ENCODE measurements at regions not wholly inside any gene's neighbourhood (a gene's known extent, or its start where the extent isn't known, plus 50 kb on each side); places are given as distances from the start of the nearest gene placed in this dataset.

DNA sequence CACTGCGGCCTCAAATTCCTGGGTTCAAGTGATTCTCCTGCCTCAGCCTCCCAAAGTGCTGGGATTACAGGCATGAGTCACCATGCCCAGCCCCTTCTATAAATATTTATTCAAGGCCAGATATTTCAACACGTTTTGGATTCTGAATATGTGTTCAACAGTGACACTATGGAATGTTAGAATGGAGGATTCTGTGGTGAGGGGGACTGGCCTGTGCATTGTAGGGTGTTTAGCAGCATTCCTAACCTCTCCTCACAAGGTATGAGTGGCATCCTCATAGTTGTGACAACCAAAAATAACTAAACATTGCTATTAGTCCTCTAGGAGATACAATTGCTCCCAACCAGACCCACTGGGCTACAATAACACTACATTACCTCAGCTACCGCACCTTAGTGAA lies 104.0 kb upstream of the ATP10A start:
- Histone ChIP-seq H3K79me2 (ENCODE audit: control insufficient read depth, insufficient read depth, low read length) (no peaks in the 10 kb centered on the region), H3K56ac (ENCODE audit: low read length) (no peak overlapping the region), H2BK5ac (ENCODE audit: low read length) (no peak overlapping the region), H4K8ac (ENCODE audit: low read depth, low read length) (no peak overlapping the region), H3K27ac (ENCODE audit: low read depth, low read length) (no peak overlapping the region), H3K4ac (ENCODE audit: low read depth, low read length) (no peak overlapping the region), H3K36me3 (ENCODE audit: control insufficient read depth, insufficient read depth, low read length) (no peaks in the 10 kb centered on the region), H3K4me2 (ENCODE audit: low read length) (no peak overlapping the region), H3K79me1 (ENCODE audit: low read length) (no peaks in the 10 kb centered on the region), H3K18ac (ENCODE audit: low read length) (no peak overlapping the region), H3K23ac (ENCODE audit: low read length) (no peak overlapping the region), H2BK120ac (ENCODE audit: low read depth, low read length) (no peak overlapping the region), H3K4me3 (ENCODE audit: low read length) (no peak overlapping the region), H2AK5ac (ENCODE audit: low read length) (no peak overlapping the region), H2BK15ac (replicated peaks; ENCODE audit: low read depth) (no peak overlapping the region), H3K9ac (ENCODE audit: low read length) (no peak overlapping the region), H4K5ac (ENCODE audit: low read length) (no peak overlapping the region), H3K4me1 (ENCODE audit: control insufficient read depth, low read depth, low read length) (no peaks in the 10 kb centered on the region), H3K27me3 (ENCODE audit: insufficient read depth, low read length, poor library complexity) (no peaks in the 10 kb centered on the region)
- DNase-seq = no peak
- WGBS (ENCODE audit: extremely low coverage, insufficient coverage, low lambda C conversion rate) = no CpG with 5 or more reads among the region's 3 CpGs

GRCh38 chr15:25965326-25965725 lies 102.2 kb upstream of the ATP10A start:
- no peaks in the 10 kb centered on the region for H3K27me3 ChIP-seq (ENCODE audit: insufficient read depth, low read length, poor library complexity)
- H3K23ac ChIP-seq (ENCODE audit: low read length) = no peak overlapping the region
- no peaks in the 10 kb centered on the region for H3K4me1 ChIP-seq (ENCODE audit: control insufficient read depth, low read depth, low read length)
- no peaks in the 10 kb centered on the region for H3K79me1 ChIP-seq (ENCODE audit: low read length)
- no peak overlapping the region for H4K5ac ChIP-seq (ENCODE audit: low read length)
- no CpG with 5 or more reads among the region's 5 CpGs for WGBS (ENCODE audit: extremely low coverage, insufficient coverage, low lambda C conversion rate)
- no peak for DNase-seq
- no peak overlapping the region for H3K56ac ChIP-seq (ENCODE audit: low read length)
- no peak overlapping the region for H2BK15ac ChIP-seq (replicated peaks; ENCODE audit: low read depth)
- no peak overlapping the region for H4K8ac ChIP-seq (ENCODE audit: low read depth, low read length)
- H3K9ac ChIP-seq (ENCODE audit: low read length) = no peak overlapping the region
- no peak overlapping the region for H3K4ac ChIP-seq (ENCODE audit: low read depth, low read length)
- no peak overlapping the region for H3K18ac ChIP-seq (ENCODE audit: low read length)
- no peak overlapping the region for H2BK5ac ChIP-seq (ENCODE audit: low read length)
- H3K79me2 ChIP-seq (ENCODE audit: control insufficient read depth, insufficient read depth, low read length) = no peaks in the 10 kb centered on the region
- no peak overlapping the region for H2AK5ac ChIP-seq (ENCODE audit: low read length)
- no peak overlapping the region for H3K27ac ChIP-seq (ENCODE audit: low read depth, low read length)
- H2BK120ac ChIP-seq (ENCODE audit: low read depth, low read length) = no peak overlapping the region
- no peaks in the 10 kb centered on the region for H3K36me3 ChIP-seq (ENCODE audit: control insufficient read depth, insufficient read depth, low read length)
- H3K4me3 ChIP-seq (ENCODE audit: low read length) = no peak overlapping the region
- no peak overlapping the region for H3K4me2 ChIP-seq (ENCODE audit: low read length)

GRCh38 chr15:25960273-25960672 lies 97.1 kb upstream of the ATP10A start:
- H3K27ac ChIP-seq (ENCODE audit: low read depth, low read length) = no peak overlapping the region
- no peak overlapping the region for H2BK15ac ChIP-seq (replicated peaks; ENCODE audit: low read depth)
- H2AK5ac ChIP-seq (ENCODE audit: low read length) = no peak overlapping the region
- no peaks in the 10 kb centered on the region for H3K79me1 ChIP-seq (ENCODE audit: low read length)
- H3K56ac ChIP-seq (ENCODE audit: low read length) = no peak overlapping the region
- WGBS (ENCODE audit: extremely low coverage, insufficient coverage, low lambda C conversion rate) = no CpG with 5 or more reads among the region's 5 CpGs
- no peak overlapping the region for H3K18ac ChIP-seq (ENCODE audit: low read length)
- H2BK120ac ChIP-seq (ENCODE audit: low read depth, low read length) = no peak overlapping the region
- no peaks in the 10 kb centered on the region for H3K4me1 ChIP-seq (ENCODE audit: control insufficient read depth, low read depth, low read length)
- no peak overlapping the region for H3K4me3 ChIP-seq (ENCODE audit: low read length)
- H3K4ac ChIP-seq (ENCODE audit: low read depth, low read length) = no peak overlapping the region
- H3K79me2 ChIP-seq (ENCODE audit: control insufficient read depth, insufficient read depth, low read length) = no peaks in the 10 kb centered on the region
- no peak overlapping the region for H3K4me2 ChIP-seq (ENCODE audit: low read length)
- no peak overlapping the region for H2BK5ac ChIP-seq (ENCODE audit: low read length)
- no peak overlapping the region for H3K23ac ChIP-seq (ENCODE audit: low read length)
- H3K36me3 ChIP-seq (ENCODE audit: control insufficient read depth, insufficient read depth, low read length) = no peaks in the 10 kb centered on the region
- H3K27me3 ChIP-seq (ENCODE audit: insufficient read depth, low read length, poor library complexity) = no peaks in the 10 kb centered on the region
- no peak for DNase-seq
- no peak overlapping the region for H4K5ac ChIP-seq (ENCODE audit: low read length)
- H4K8ac ChIP-seq (ENCODE audit: low read depth, low read length) = no peak overlapping the region
- H3K9ac ChIP-seq (ENCODE audit: low read length) = no peak overlapping the region

- Histone ChIP-seq H3K79me2 (ENCODE audit: control insufficient read depth, insufficient read depth, low read length) (no peaks in the 10 kb centered on the region), H3K4ac (ENCODE audit: low read depth, low read length) (no peak overlapping the region), H3K18ac (ENCODE audit: low read length) (no peak overlapping the region), H3K79me1 (ENCODE audit: low read length) (no peaks in the 10 kb centered on the region), H4K5ac (ENCODE audit: low read length) (no peak overlapping the region), H3K27me3 (ENCODE audit: insufficient read depth, low read length, poor library complexity) (no peaks in the 10 kb centered on the region), H3K23ac (ENCODE audit: low read length) (no peak overlapping the region), H3K36me3 (ENCODE audit: control insufficient read depth, insufficient read depth, low read length) (no peaks in the 10 kb centered on the region), H3K27ac (ENCODE audit: low read depth, low read length) (no peak overlapping the region), H2BK120ac (ENCODE audit: low read depth, low read length) (no peak overlapping the region), H3K56ac (ENCODE audit: low read length) (no peak overlapping the region), H4K8ac (ENCODE audit: low read depth, low read length) (no peak overlapping the region), H3K4me2 (ENCODE audit: low read length) (no peak overlapping the region), H3K4me1 (ENCODE audit: control insufficient read depth, low read depth, low read length) (no peaks in the 10 kb centered on the region), H3K4me3 (ENCODE audit: low read length) (no peak overlapping the region), H2BK5ac (ENCODE audit: low read length) (no peak overlapping the region), H2AK5ac (ENCODE audit: low read length) (no peak overlapping the region), H3K9ac (ENCODE audit: low read length) (no peak overlapping the region), H2BK15ac (replicated peaks; ENCODE audit: low read depth) (no peak overlapping the region)
- DNase-seq = no peak
- no CpG with 5 or more reads among the region's 1 CpG for WGBS (ENCODE audit: extremely low coverage, insufficient coverage, low lambda C conversion rate)
Measured at GRCh38 chr15:25959100-25959499, 96.0 kb upstream of the ATP10A start.

DNA sequence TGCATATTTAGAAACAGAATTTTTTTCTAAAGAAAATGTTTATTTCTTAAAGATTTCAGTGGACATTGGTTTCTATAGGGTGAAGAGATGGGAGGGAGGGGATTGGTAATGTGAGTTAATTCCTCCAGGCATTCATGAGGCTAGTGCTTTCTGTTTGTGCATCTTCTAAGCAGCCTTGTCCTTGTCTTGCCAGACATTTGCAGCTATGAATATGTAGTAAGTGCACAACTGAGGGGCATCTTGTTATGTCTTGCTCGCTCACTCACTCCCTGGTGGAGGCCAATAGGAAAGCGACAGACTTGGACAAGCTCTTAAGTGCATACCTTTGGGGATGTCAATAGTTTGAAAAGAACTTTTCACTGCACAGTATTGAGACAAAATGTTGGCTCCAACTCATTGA lies 92.5 kb upstream of the ATP10A start:
- Histone ChIP-seq H3K27me3 (ENCODE audit: insufficient read depth, low read length, poor library complexity) (no peaks in the 10 kb centered on the region), H2BK5ac (ENCODE audit: low read length) (no peak overlapping the region), H3K4me3 (ENCODE audit: low read length) (no peak overlapping the region), H3K4me1 (ENCODE audit: control insufficient read depth, low read depth, low read length) (no peaks in the 10 kb centered on the region), H3K79me1 (ENCODE audit: low read length) (no peaks in the 10 kb centered on the region), H3K27ac (ENCODE audit: low read depth, low read length) (no peak overlapping the region), H3K23ac (ENCODE audit: low read length) (no peak overlapping the region), H2BK120ac (ENCODE audit: low read depth, low read length) (no peak overlapping the region), H3K4ac (ENCODE audit: low read depth, low read length) (no peak overlapping the region), H2BK15ac (replicated peaks; ENCODE audit: low read depth) (no peak overlapping the region), H3K79me2 (ENCODE audit: control insufficient read depth, insufficient read depth, low read length) (no peaks in the 10 kb centered on the region), H3K56ac (ENCODE audit: low read length) (no peak overlapping the region), H3K4me2 (ENCODE audit: low read length) (no peak overlapping the region), H3K9ac (ENCODE audit: low read length) (no peak overlapping the region), H4K5ac (ENCODE audit: low read length) (no peak overlapping the region), H3K18ac (ENCODE audit: low read length) (no peak overlapping the region), H2AK5ac (ENCODE audit: low read length) (no peak overlapping the region), H4K8ac (ENCODE audit: low read depth, low read length) (no peak overlapping the region), H3K36me3 (ENCODE audit: control insufficient read depth, insufficient read depth, low read length) (no peaks in the 10 kb centered on the region)
- WGBS (ENCODE audit: extremely low coverage, insufficient coverage, low lambda C conversion rate) = no CpG with 5 or more reads among the region's 2 CpGs
- no peak for DNase-seq

- Histone ChIP-seq H2BK15ac (replicated peaks; ENCODE audit: low read depth) (no peak overlapping the region), H3K79me2 (ENCODE audit: control insufficient read depth, insufficient read depth, low read length) (no peaks in the 10 kb centered on the region), H4K5ac (ENCODE audit: low read length) (no peak overlapping the region), H3K9ac (ENCODE audit: low read length) (no peak overlapping the region), H2AK5ac (ENCODE audit: low read length) (no peak overlapping the region), H3K4me1 (ENCODE audit: control insufficient read depth, low read depth, low read length) (no peaks in the 10 kb centered on the region), H3K36me3 (ENCODE audit: control insufficient read depth, insufficient read depth, low read length) (no peaks in the 10 kb centered on the region), H3K23ac (ENCODE audit: low read length) (no peak overlapping the region), H3K27me3 (ENCODE audit: insufficient read depth, low read length, poor library complexity) (no peaks in the 10 kb centered on the region), H4K8ac (ENCODE audit: low read depth, low read length) (no peak overlapping the region), H3K4me2 (ENCODE audit: low read length) (no peak overlapping the region), H2BK5ac (ENCODE audit: low read length) (no peak overlapping the region), H2BK120ac (ENCODE audit: low read depth, low read length) (no peak overlapping the region), H3K79me1 (ENCODE audit: low read length) (no peaks in the 10 kb centered on the region), H3K56ac (ENCODE audit: low read length) (no peak overlapping the region), H3K4ac (ENCODE audit: low read depth, low read length) (no peak overlapping the region), H3K4me3 (ENCODE audit: low read length) (no peak overlapping the region), H3K18ac (ENCODE audit: low read length) (no peak overlapping the region), H3K27ac (ENCODE audit: low read depth, low read length) (no peak overlapping the region)
- no CpG with 5 or more reads among the region's 4 CpGs for WGBS (ENCODE audit: extremely low coverage, insufficient coverage, low lambda C conversion rate)
- no peak for DNase-seq
Measured at GRCh38 chr15:25954398-25954797, 91.3 kb upstream of the ATP10A start.
